ENCODE measurements at regions not wholly inside any gene's neighbourhood (a gene's known extent, or its start where the extent isn't known, plus 50 kb on each side); places are given as distances from the start of the nearest gene placed in this dataset.

GRCh38 chr5:72624641-72625236, 117.5 kb upstream of the ZNF366 start:
- no peaks in the 10 kb centered on the region for H3K27me3 ChIP-seq (ENCODE audit: control insufficient read depth, insufficient read depth, low read length)
- H3K9me3 ChIP-seq (ENCODE audit: control insufficient read depth, insufficient read depth, low read length): no peaks in the 10 kb centered on the region
- ChIA-PET POLR2A (interaction anchor here (0.5 to 1.6 kb wide), 4 partner anchors 27 to 277 kb away, joined by 3 to 4 read pairs (median 3); no protein-coding TSS in a partner anchor), CTCF (interaction anchor here (1.0 kb wide), 1 partner anchor 14 kb away, joined by 8 read pairs; no protein-coding TSS in a partner anchor)
- TF ChIP-seq CTCF (IDR thresholded peaks at IDR 0.05; ENCODE audit: low read depth, low read length): no peak
- H3K4me3 ChIP-seq (ENCODE audit: low read depth, low read length): no peak overlapping the region
- no peak for DNase-seq (ENCODE audit: low read depth, low spot score)
- no peak overlapping the region for H3K27ac ChIP-seq (ENCODE audit: low read depth, low read length)

GRCh38 chr5:72623936-72624335, 116.7 kb upstream of the ZNF366 start:
- ChIA-PET POLR2A (interaction anchor here (0.6 to 1.6 kb wide), 2 partner anchors 225 to 277 kb away, joined by 3 to 4 read pairs; no protein-coding TSS in a partner anchor), CTCF (interaction anchor here (3.3 kb wide), 1 partner anchor 13 kb away, joined by 32 read pairs; no protein-coding TSS in a partner anchor)
- H3K9me3 ChIP-seq (ENCODE audit: control insufficient read depth, insufficient read depth, low read length): no peaks in the 10 kb centered on the region
- no peaks in the 10 kb centered on the region for H3K27me3 ChIP-seq (ENCODE audit: control insufficient read depth, insufficient read depth, low read length)
- TF ChIP-seq CTCF (IDR thresholded peaks at IDR 0.05; ENCODE audit: low read depth, low read length): no peak
- DNase-seq (ENCODE audit: low read depth, low spot score): no peak
- no peak overlapping the region for H3K4me3 ChIP-seq (ENCODE audit: low read depth, low read length)
- no peak overlapping the region for H3K27ac ChIP-seq (ENCODE audit: low read depth, low read length)

- no peaks in the 10 kb centered on the region for H3K27me3 ChIP-seq (ENCODE audit: control insufficient read depth, insufficient read depth, low read length)
- H3K9me3 ChIP-seq (ENCODE audit: control insufficient read depth, insufficient read depth, low read length): no peaks in the 10 kb centered on the region
- TF ChIP-seq CTCF (IDR thresholded peaks at IDR 0.05; ENCODE audit: low read depth, low read length): no peak
- DNase-seq (ENCODE audit: low read depth, low spot score): no peak
- H3K27ac ChIP-seq (ENCODE audit: low read depth, low read length): no peak overlapping the region
- CTCF ChIA-PET: interaction anchor here (3.3 kb wide), 1 partner anchor 12 kb away, joined by 32 read pairs; no protein-coding TSS in a partner anchor
- POLR2A ChIA-PET: no interaction called here
- no peak overlapping the region for H3K4me3 ChIP-seq (ENCODE audit: low read depth, low read length)
Measured at GRCh38 chr5:72623323-72623722, 116.1 kb upstream of the ZNF366 start.

GRCh38 chr5:72622170-72622760, 115.1 kb upstream of the ZNF366 start:
- POLR2A ChIA-PET: no interaction called here
- Histone ChIP-seq H3K9me3 (ENCODE audit: control insufficient read depth, insufficient read depth, low read length) (no peaks in the 10 kb centered on the region), H3K27me3 (ENCODE audit: control insufficient read depth, insufficient read depth, low read length) (no peaks in the 10 kb centered on the region), H3K27ac (ENCODE audit: low read depth, low read length) (no peak overlapping the region), H3K4me3 (ENCODE audit: low read depth, low read length) (no peak overlapping the region)
- CTCF ChIA-PET: interaction anchor here (1.0 to 3.3 kb wide), 3 partner anchors 11 to 256 kb away, joined by 3 to 32 read pairs (median 4); no protein-coding TSS in a partner anchor
- no peak for TF ChIP-seq CTCF (IDR thresholded peaks at IDR 0.05; ENCODE audit: low read depth, low read length)
- no peak for DNase-seq (ENCODE audit: low read depth, low spot score)

GRCh38 chr5:72621576-72621975, 114.4 kb upstream of the ZNF366 start:
- ChIA-PET POLR2A (no interaction called here), CTCF (interaction anchor here (1.0 to 3.3 kb wide), 3 partner anchors 11 to 255 kb away, joined by 3 to 32 read pairs (median 4); no protein-coding TSS in a partner anchor)
- TF ChIP-seq CTCF (IDR thresholded peaks at IDR 0.05; ENCODE audit: low read depth, low read length): no peak
- DNase-seq (ENCODE audit: low read depth, low spot score): no peak
- Histone ChIP-seq H3K27me3 (ENCODE audit: control insufficient read depth, insufficient read depth, low read length) (no peaks in the 10 kb centered on the region), H3K27ac (ENCODE audit: low read depth, low read length) (no peak overlapping the region), H3K9me3 (ENCODE audit: control insufficient read depth, insufficient read depth, low read length) (no peaks in the 10 kb centered on the region), H3K4me3 (ENCODE audit: low read depth, low read length) (no peak overlapping the region)
